K562 (cell line): ENCODE measurements at regions not wholly inside any gene's neighbourhood (a gene's known extent, or its start where the extent isn't known, plus 50 kb on each side); places are given as distances from the start of the nearest gene placed in this dataset.

Experiments used
- ATAC-seq: fragments of 200-7000 bp; cut with Tn5 transposase; 3 replicates; pipeline ENCODE4 v1.9.1; 2020; ENCODE audit warnings: moderate library complexity
- BruUV-seq: library from RNA; stranded (reverse); fragments of 400-500 nt; replicated peaks from 2 replicates; lab custom pipeline; 2021; lab: Mats Ljungman, UMichigan
- CTCF ChIA-PET: fragments of 300-600 bp; formaldehyde crosslinking; extraction: SDS; loops from one replicate; lab custom pipeline; 2021; ENCODE audit warnings: low intra/inter-chr PET ratio; lab: Yijun Ruan, JAX
- POLR2A ChIA-PET: fragments of 300-600, 350-650 bp; sonication (Branson Sonifier 250); formaldehyde crosslinking; extraction: SDS; loops from one replicate; lab custom pipeline; 2021; ENCODE audit warnings: antibody characterized with exemption, inconsistent platforms; lab: Yijun Ruan, JAX
- DNase-seq, 4 experiments: peaks; one replicate each; pipeline versions ENCODE4 v3.0.0 to v3.0.0-alpha.2; 2011 to 2018; ENCODE audit warnings: low spot score in 3 of 4, mixed read lengths in 3 of 4; ENCODE audit errors: extremely low read depth in 1 of 4
- FAIRE-seq: peaks from 2 replicates; lab custom pipeline; 2011; peaks lifted over from hg19 to GRCh38; lab: Jason Lieb, UNC
- H2AFZ ChIP-seq: 2 replicates; pipeline ENCODE4 v1.6.0; 2011; ENCODE audit warnings: low read depth, low read length, control low read depth, inconsistent platforms
- H3K27ac ChIP-seq: fragments of 200-600 bp; 3 replicates; pipeline ENCODE4 v1.8.0; 2011; ENCODE audit warnings: low read depth, mild to moderate bottlenecking, control low read depth, inconsistent platforms, low read length, moderate library complexity, mixed read lengths; ENCODE audit errors: extremely low read depth
- H3K27me3 ChIP-seq, 2 experiments: fragments of 300-600 bp in 1 of 2; 2 replicates in 1 of 2; 3 replicates in 1 of 2; pipeline versions ENCODE4 v1.6.0 to v1.8.0; 2011; ENCODE audit warnings: inconsistent platforms in 2 of 2, low read length in 2 of 2, mild to moderate bottlenecking in 1 of 2, mixed read lengths in 1 of 2, moderate library complexity in 1 of 2; ENCODE audit not compliant: control insufficient read depth in 2 of 2, insufficient read depth in 2 of 2
- H3K36me3 ChIP-seq: fragments of 300-600 bp; 3 replicates; pipeline ENCODE4 v1.8.0; 2011; ENCODE audit warnings: mild to moderate bottlenecking, low read length, inconsistent platforms; ENCODE audit not compliant: control insufficient read depth, insufficient read depth
- H3K4me1 ChIP-seq, 2 experiments: fragments of 200-600 bp in 1 of 2; replicated peaks in 1 of 2; 2 replicates in 1 of 2; 3 replicates in 1 of 2; pipeline versions ENCODE4 v1.5.1 to v1.8.0; 2011; ENCODE audit warnings: inconsistent platforms in 2 of 2, low read length in 2 of 2, mild to moderate bottlenecking in 1 of 2, mixed read lengths in 1 of 2, moderate library complexity in 1 of 2; ENCODE audit not compliant: control insufficient read depth in 2 of 2, insufficient read depth in 2 of 2
- H3K4me2 ChIP-seq: 2 replicates; pipeline ENCODE4 v1.6.1; 2011; ENCODE audit warnings: low read length, control low read depth, inconsistent platforms, mixed read lengths; ENCODE audit not compliant: insufficient read depth
- H3K4me3 ChIP-seq: fragments of 200-600 bp; sonication (generic), shearing (Covaris generic); 2 replicates; pipeline ENCODE4 v1.5.1; 2016; ENCODE audit warnings: control low read depth, inconsistent platforms
- H3K79me2 ChIP-seq: fragments of 200-600 bp; 3 replicates; pipeline ENCODE4 v1.8.0; 2011; ENCODE audit warnings: low read length, inconsistent platforms; ENCODE audit not compliant: control insufficient read depth, insufficient read depth
- H3K9ac ChIP-seq, 2 experiments: 2 replicates each; pipeline versions ENCODE4 v1.6.0 to v1.6.1; 2011; ENCODE audit warnings: low read depth in 2 of 2, low read length in 2 of 2, control low read depth in 1 of 2, inconsistent platforms in 1 of 2, mild to moderate bottlenecking in 1 of 2, mixed read lengths in 1 of 2; ENCODE audit not compliant: insufficient read depth in 1 of 2
- H3K9me1 ChIP-seq: one replicate; pipeline ENCODE4 v1.6.0; 2011; ENCODE audit warnings: inconsistent platforms, mild to moderate bottlenecking, low read length, moderate library complexity; ENCODE audit not compliant: control insufficient read depth, insufficient read depth
- H3K9me3 ChIP-seq: replicated peaks from 2 replicates; pipeline ENCODE4 v1.5.1; 2011; ENCODE audit warnings: low read depth, low read length, inconsistent platforms; ENCODE audit not compliant: control insufficient read depth, insufficient read depth
- H4K20me1 ChIP-seq: replicated peaks from 2 replicates; pipeline ENCODE4 v1.6.1; 2011; ENCODE audit warnings: low read length, inconsistent platforms, mixed read lengths; ENCODE audit not compliant: control insufficient read depth, insufficient read depth
- CCNT2 ChIP-seq: IDR thresholded peaks from 2 replicates; pipeline ENCODE4 v1.6.1; 2011; ENCODE audit warnings: borderline replicate concordance, low read depth, mild to moderate bottlenecking, moderate library complexity, mixed read lengths, low read length; ENCODE audit not compliant: insufficient read length; ENCODE audit errors: extremely low read depth
- CEBPZ ChIP-seq: fragments of 150-350 bp; IDR thresholded peaks from 2 replicates; pipeline ENCODE4 v1.6.1; 2014; ENCODE audit warnings: low read depth, mild to moderate bottlenecking, low read length, borderline replicate concordance
- JUNB ChIP-seq: fragments of 450-650 bp; formaldehyde crosslinking; conservative IDR thresholded peaks from 2 replicates; pipeline ENCODE4 v1.4.0; 2020; ENCODE audit warnings: mild to moderate bottlenecking
- MXI1 ChIP-seq: IDR thresholded peaks from 2 replicates; pipeline ENCODE4 v1.6.1; 2011; ENCODE audit warnings: low read depth, mild to moderate bottlenecking, improper control_type of control experiment, low read length
- NFXL1 ChIP-seq: fragments of 450-650 bp; formaldehyde crosslinking; IDR thresholded peaks from 2 replicates; pipeline ENCODE4 v1.4.0; 2021; ENCODE audit warnings: mild to moderate bottlenecking
- NUFIP1 ChIP-seq: fragments of 450-650 bp; IDR thresholded peaks from 2 replicates; pipeline ENCODE4 v1.6.1; 2018; ENCODE audit not compliant: partially characterized antibody
- STAG1 ChIP-seq: sonication (generic); formaldehyde crosslinking; IDR thresholded peaks from 2 replicates; pipeline ENCODE4 v1.5.0; 2020; ENCODE audit warnings: missing genetic modification reagents, borderline replicate concordance
- XRCC3 ChIP-seq: fragments of 450-650 bp; IDR thresholded peaks from 2 replicates; pipeline ENCODE4 v1.6.1; 2017; ENCODE audit warnings: mild to moderate bottlenecking, moderate library complexity
- ZBTB1 ChIP-seq: sonication (generic); formaldehyde crosslinking; IDR thresholded peaks from 2 replicates; pipeline ENCODE4 v1.8.1; 2023; ENCODE audit warnings: missing genetic modification reagents, low read depth, mild to moderate bottlenecking, borderline replicate concordance
- WGBS: fragments of 100-300 bp; shearing (Covaris generic); methylation state at CpG from one replicate; pipeline ENCODE4 v1.1.6; 2016; ENCODE audit warnings: low coverage, mixed read lengths; ENCODE audit not compliant: insufficient coverage; ENCODE audit errors: missing lambda C conversion rate; 5-methylcytosine and 5-hydroxymethylcytosine counted together
- in situ Hi-C: fragments of 300-500 bp; cut with MboI; formaldehyde crosslinking; loops from 4 replicates; pipeline ENCODE4 v1.15.0; 2018; ENCODE audit warnings: inconsistent platforms, mixed read lengths
- intact Hi-C: fragments of 100-400 bp; cut with micrococcal nuclease; formaldehyde crosslinking; loops from 2 replicates; pipeline ENCODE4 v1.14.2; 2022

GRCh38 chr4:176437756-176438155, 118.0 kb downstream of the SPCS3 start:
- no peaks in the 10 kb centered on the region for H3K79me2 ChIP-seq
- H4K20me1 ChIP-seq, result no peaks in the 10 kb centered on the region
- ChIA-PET POLR2A (no interaction called here), CTCF (no interaction called here)
- intact Hi-C loops (no loop called here), in situ Hi-C loops (no loop called here)
- DNase-seq (no peak), ATAC-seq (no peak), FAIRE-seq (no peak)
- H3K9ac ChIP-seq, result no peak overlapping the region
- no peaks in the 10 kb centered on the region for H3K27me3 ChIP-seq
- no peaks in the 10 kb centered on the region for H3K9me1 ChIP-seq
- no peak overlapping the region for H2AFZ ChIP-seq
- H3K4me1 ChIP-seq, result no peaks in the 10 kb centered on the region
- no peaks in the 10 kb centered on the region for H3K36me3 ChIP-seq
- H3K27ac ChIP-seq, result no peak overlapping the region
- BruUV-seq, result no TSS peak
- no peaks in the 10 kb centered on the region for H3K9me3 ChIP-seq
- TF ChIP-seq NUFIP1, result no peak
- no peak for TF ChIP-seq CEBPZ
- TF ChIP-seq ZBTB1 (CRISPR knock-in tag), result no peak
- no peak for TF ChIP-seq JUNB
- TF ChIP-seq NFXL1, result no peak
- TF ChIP-seq MXI1, result no peak
- no peak for TF ChIP-seq XRCC3
- no peak for TF ChIP-seq CCNT2
- no peak for TF ChIP-seq STAG1 (CRISPR knock-in tag)
- H3K4me3 ChIP-seq, result no peak overlapping the region
- no peak overlapping the region for H3K4me2 ChIP-seq
- WGBS, result 0% methylated on average over 1 of the region's 1 CpG
